Kidney (tissue), 13 donors: ENCODE measurements at regions not wholly inside any gene's neighbourhood (a gene's known extent, or its start where the extent isn't known, plus 50 kb on each side); places are given as distances from the start of the nearest gene placed in this dataset.

Experiments
- DNase-seq, 5 donors: peaks; one replicate each; pipeline ENCODE4 v3.0.0-alpha.2; 2013 to 2020
- FAIRE-seq: peaks from 2 replicates; lab custom pipeline; 2012; peaks lifted over from hg19 to GRCh38; lab: Jason Lieb, UNC
- H3K27ac ChIP-seq, 2 donors: one replicate each; pipeline ENCODE4 v1.7.0; 2013; ENCODE audit warnings: low read depth in 2 of 2, low read length in 2 of 2, inconsistent platforms in 1 of 2
- H3K27me3 ChIP-seq: one replicate; pipeline ENCODE4 v1.7.1; 2013; ENCODE audit warnings: low read length, inconsistent platforms; ENCODE audit not compliant: control insufficient read depth, insufficient read depth
- H3K36me3 ChIP-seq, 3 donors: one replicate each; pipeline versions ENCODE4 v1.7.0 to v1.7.1; 2013; ENCODE audit warnings: low read length in 3 of 3, control low read depth in 1 of 3, inconsistent platforms in 1 of 3; ENCODE audit not compliant: insufficient read depth in 3 of 3, control insufficient read depth in 2 of 3
- H3K4me1 ChIP-seq, 3 donors: one replicate each; pipeline versions ENCODE4 v1.7.0 to v1.7.1; 2013; ENCODE audit warnings: low read length in 3 of 3, inconsistent platforms in 1 of 3, low read depth in 1 of 3; ENCODE audit not compliant: control insufficient read depth in 2 of 3, insufficient read depth in 2 of 3
- H3K4me3 ChIP-seq, 3 donors: one replicate each; pipeline versions ENCODE4 v1.7.0 to v1.8.1; 2013; ENCODE audit warnings: low read length in 3 of 3, control low read depth in 1 of 3, inconsistent platforms in 1 of 3
- H3K9ac ChIP-seq, 3 donors: one replicate each; pipeline versions ENCODE4 v1.7.0 to v1.7.1; 2013; ENCODE audit warnings: low read length in 3 of 3, control low read depth in 1 of 3, inconsistent platforms in 1 of 3
- H3K9me3 ChIP-seq, 3 donors: one replicate each; pipeline versions ENCODE4 v1.7.0 to v1.7.1; 2013; ENCODE audit warnings: low read length in 3 of 3, control low read depth in 1 of 3, inconsistent platforms in 1 of 3; ENCODE audit not compliant: control insufficient read depth in 2 of 3, insufficient read depth in 1 of 3
- CTCF ChIP-seq: IDR thresholded peaks from 3 replicates; pipeline ENCODE4 v1.5.1; 2012; ENCODE audit warnings: mild to moderate bottlenecking, moderate library complexity, borderline replicate concordance; ENCODE audit not compliant: insufficient read depth; ENCODE audit errors: extremely low read depth
- intact Hi-C: fragments of 100-400 bp; cut with DNase I; formaldehyde crosslinking; loops from one replicate; pipeline ENCODE4 v1.11.1; 2022
- donor health status: control.
- donor health status: control.
- donor health status: control.
- donor health status: control.
- donor health status: control.
- donor health status: DM: yes; HTN: yes; CAD: no.
- donor health status: Normal renal cell carcinoma (clear cell type).

GRCh38 chr5:145585443-145586148, 249.5 kb downstream of the PRELID2 start:
- Histone ChIP-seq H3K27me3 (no peaks in the 10 kb centered on the region), H3K4me1 (no peaks in the 10 kb centered on the region), H3K36me3 (no peaks in the 10 kb centered on the region), H3K27ac (no peak overlapping the region), H3K4me3 (no peak overlapping the region), H3K9me3 (no peaks in the 10 kb centered on the region), H3K9ac (no peak overlapping the region)
- intact Hi-C loops: no loop called here
- DNase-seq: peak in 2 of 5 donors; percentile 31 to 44
- no peak for FAIRE-seq
- no peak for TF ChIP-seq CTCF

GRCh38 chr5:145579301-145579700, 255.8 kb downstream of the PRELID2 start:
- no peak overlapping the region for H3K27ac ChIP-seq
- TF ChIP-seq CTCF: no peak
- intact Hi-C loops: no loop called here
- H3K27me3 ChIP-seq: no peaks in the 10 kb centered on the region
- peaks cover 0 to 6% (median 0%) of the 10 kb centered on the region in 3 donors for H3K4me1 ChIP-seq
- peaks cover 0 to 8% (median 0%) of the 10 kb centered on the region in 3 donors for H3K9me3 ChIP-seq
- no peak for DNase-seq
- no peak for FAIRE-seq
- no peaks in the 10 kb centered on the region for H3K36me3 ChIP-seq
- no peak overlapping the region for H3K9ac ChIP-seq
- no peak overlapping the region for H3K4me3 ChIP-seq

GRCh38 chr5:145574889-145575573, 260.1 kb downstream of the PRELID2 start:
- peaks cover 0 to 8% (median 0%) of the 10 kb centered on the region in 3 donors for H3K9me3 ChIP-seq
- no peak for TF ChIP-seq CTCF
- no peak for DNase-seq

More at GRCh38 chr5:145574889-145575573, 260.1 kb downstream of the PRELID2 start:
- Histone ChIP-seq H3K4me1 (peaks cover 0 to 3% (median 0%) of the 10 kb centered on the region in 3 donors), H3K9ac (no peak overlapping the region), H3K27me3 (no peaks in the 10 kb centered on the region), H3K4me3 (no peak overlapping the region), H3K36me3 (no peaks in the 10 kb centered on the region), H3K27ac (no peak overlapping the region)
- intact Hi-C loops: no loop called here
- FAIRE-seq: no peak
